Activated T-helper 1 cell treated with anti-CD3 and anti-CD28 coated beads, Interleukin-12 subunit alpha, Interleukin-12 subunit beta, Interleukin-2, Interleukin-4 antibody, amounts not matched to agents 30 ng/mL and 10 ng/mL and 1 ng/mL, durations not matched to agents 14 hours and 24 hours and 36 hours (primary cell): ENCODE measurements at regions not wholly inside any gene's neighbourhood (a gene's known extent, or its start where the extent isn't known, plus 50 kb on each side); places are given as distances from the start of the nearest gene placed in this dataset.

Source experiments
- DNase-seq: peaks from one replicate; pipeline ENCODE4 v3.0.0; 2021; ENCODE audit warnings: low spot score
- H3K27ac Mint-ChIP-seq: one replicate; pipeline ENCODE4 v1.8.0; 2021; ENCODE audit warnings: mild to moderate bottlenecking, mixed read lengths
- H3K27me3 Mint-ChIP-seq: one replicate; pipeline ENCODE4 v1.8.0; 2022; ENCODE audit warnings: mild to moderate bottlenecking, moderate library complexity, mixed read lengths; ENCODE audit not compliant: insufficient read depth
- H3K36me3 Mint-ChIP-seq: one replicate; pipeline ENCODE4 v1.8.0; 2021; ENCODE audit warnings: low read depth, mixed read lengths
- H3K4me1 Mint-ChIP-seq: one replicate; pipeline ENCODE4 v1.8.0; 2021; ENCODE audit warnings: low read depth, mixed read lengths
- H3K4me3 Mint-ChIP-seq: one replicate; pipeline ENCODE4 v1.8.0; 2021; ENCODE audit warnings: mild to moderate bottlenecking, moderate library complexity, mixed read lengths
- H3K9me3 Mint-ChIP-seq: one replicate; pipeline ENCODE4 v1.8.0; 2021; ENCODE audit warnings: mixed read lengths
- intact Hi-C: fragments of 100-400 bp; cut with micrococcal nuclease; formaldehyde crosslinking; loops from one replicate; pipeline ENCODE4 v1.15.1; 2024

- intact Hi-C loops = no loop called here
- Mint-ChIP-seq H3K36me3 (no peaks in the 10 kb centered on the region), H3K27ac (no peak overlapping the region), H3K4me3 (no peak overlapping the region), H3K9me3 (no peaks in the 10 kb centered on the region), H3K27me3 (peaks cover 5% of the 10 kb centered on the region), H3K4me1 (no peaks in the 10 kb centered on the region)
- DNase-seq = no peak
These were observed 83.5 kb upstream of the ASAP2 start for GRCh38 chr2:9123069-9123468.

DNA sequence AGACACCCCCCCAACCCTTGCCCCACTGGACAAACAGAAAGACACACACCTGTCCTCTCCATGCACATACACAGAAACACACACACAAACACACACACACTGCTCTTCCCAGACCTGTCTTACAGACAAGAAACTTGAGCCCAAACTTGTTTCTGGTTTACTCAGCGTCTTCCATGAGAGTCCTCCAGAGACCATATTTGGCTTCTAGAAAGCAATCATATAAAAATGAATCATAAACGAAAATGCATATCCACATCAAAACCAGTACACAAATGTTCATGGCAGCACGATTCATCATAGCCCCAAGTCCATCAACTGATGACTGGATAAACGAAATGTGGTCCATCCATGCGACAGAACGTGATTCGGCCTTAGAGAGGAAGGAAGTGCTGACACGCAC, 84.2 kb upstream of the ASAP2 start:
- H3K36me3 Mint-ChIP-seq = no peaks in the 10 kb centered on the region
- H3K27ac Mint-ChIP-seq = no peak overlapping the region
- H3K4me3 Mint-ChIP-seq = no peak overlapping the region
- H3K4me1 Mint-ChIP-seq = no peaks in the 10 kb centered on the region
- DNase-seq = no peak
- intact Hi-C loops = no loop called here
- H3K9me3 Mint-ChIP-seq = no peaks in the 10 kb centered on the region
- peaks cover 5% of the 10 kb centered on the region for H3K27me3 Mint-ChIP-seq

GRCh38 chr2:9118383-9118960, 88.1 kb upstream of the ASAP2 start:
- no peaks in the 10 kb centered on the region for H3K9me3 Mint-ChIP-seq
- no peak overlapping the region for H3K4me3 Mint-ChIP-seq
- no peak for DNase-seq
- H3K4me1 Mint-ChIP-seq = no peaks in the 10 kb centered on the region
- H3K27ac Mint-ChIP-seq = no peak overlapping the region
- peaks cover 2% of the 10 kb centered on the region for H3K27me3 Mint-ChIP-seq
- H3K36me3 Mint-ChIP-seq = no peaks in the 10 kb centered on the region
- intact Hi-C loops = no loop called here

DNA sequence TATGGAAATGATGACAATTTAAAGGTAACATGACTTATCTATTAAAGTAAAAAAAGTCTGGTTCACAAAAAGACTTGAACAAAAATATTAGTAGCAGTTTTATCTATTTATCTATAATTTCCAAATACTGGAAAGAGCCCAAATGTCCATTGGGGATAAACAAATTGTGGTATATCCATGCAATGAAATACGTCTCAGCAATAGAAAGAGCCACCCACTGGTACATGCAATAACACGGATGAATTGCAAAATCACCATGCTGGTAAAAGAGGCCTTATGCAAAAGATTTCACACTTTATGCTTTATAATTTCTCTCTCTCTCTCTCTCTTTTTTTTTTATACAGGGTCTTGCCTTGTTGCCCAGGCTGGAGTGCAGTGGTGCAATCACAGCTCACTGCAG, 91.4 kb upstream of the ASAP2 start:
- Mint-ChIP-seq H3K27ac (no peak overlapping the region), H3K4me3 (no peak overlapping the region), H3K4me1 (no peaks in the 10 kb centered on the region), H3K36me3 (no peaks in the 10 kb centered on the region), H3K9me3 (no peaks in the 10 kb centered on the region), H3K27me3 (peaks cover 2% of the 10 kb centered on the region)
- no peak for DNase-seq
- intact Hi-C loops = no loop called here

DNA sequence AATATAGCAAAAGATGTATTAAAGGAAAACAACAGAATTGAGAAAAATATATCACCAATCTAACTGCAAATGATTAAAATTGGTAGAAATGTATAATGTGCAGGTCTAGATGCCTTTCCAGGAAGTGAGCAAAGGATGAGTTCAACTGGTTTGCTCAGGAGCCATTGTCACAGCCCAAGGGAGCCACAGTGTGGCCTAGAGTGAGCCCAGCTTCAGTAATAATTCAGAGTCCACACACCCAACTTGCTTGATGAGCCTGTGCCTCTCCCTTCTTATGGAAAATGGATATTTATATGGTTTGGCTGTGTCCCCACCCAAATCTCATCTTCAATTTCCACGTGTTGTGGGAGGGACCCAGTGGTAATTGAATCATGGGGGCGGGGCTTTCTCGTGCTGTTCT, 92.2 kb upstream of the ASAP2 start:
- H3K4me3 Mint-ChIP-seq = no peak overlapping the region
- H3K27ac Mint-ChIP-seq = no peak overlapping the region
- no peaks in the 10 kb centered on the region for H3K9me3 Mint-ChIP-seq
- no peaks in the 10 kb centered on the region for H3K36me3 Mint-ChIP-seq
- peaks cover 2% of the 10 kb centered on the region for H3K27me3 Mint-ChIP-seq
- intact Hi-C loops = no loop called here
- no peaks in the 10 kb centered on the region for H3K4me1 Mint-ChIP-seq
- no peak for DNase-seq

GRCh38 chr2:9113916-9114315, 92.7 kb upstream of the ASAP2 start:
- H3K36me3 Mint-ChIP-seq = no peaks in the 10 kb centered on the region
- peaks cover 2% of the 10 kb centered on the region for H3K27me3 Mint-ChIP-seq
- intact Hi-C loops = no loop called here
- no peaks in the 10 kb centered on the region for H3K4me1 Mint-ChIP-seq
- H3K4me3 Mint-ChIP-seq = no peak overlapping the region
- H3K27ac Mint-ChIP-seq = no peak overlapping the region
- DNase-seq = no peak
- H3K9me3 Mint-ChIP-seq = no peaks in the 10 kb centered on the region

DNA sequence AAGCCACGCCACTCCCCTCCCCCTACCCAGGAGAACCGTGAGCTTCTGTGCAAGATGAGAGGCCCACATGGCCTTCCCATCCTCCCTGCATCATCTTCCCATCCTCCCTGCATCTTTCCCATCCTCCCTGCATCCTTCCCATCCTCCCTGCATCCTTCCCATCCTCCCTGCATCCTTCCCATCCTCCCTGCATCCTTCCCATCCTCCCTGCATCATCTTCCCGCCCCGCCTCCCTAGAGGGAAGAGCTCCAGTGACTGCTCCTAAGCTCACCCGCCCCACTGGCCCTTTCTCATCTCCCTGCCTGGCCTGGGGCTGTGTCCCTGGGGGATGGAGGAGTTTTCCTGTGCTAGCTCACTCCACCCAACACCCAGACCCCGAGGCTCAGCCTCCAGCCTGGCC, 93.3 kb upstream of the ASAP2 start:
- H3K9me3 Mint-ChIP-seq = no peaks in the 10 kb centered on the region

GRCh38 chr2:9112079-9112721, 94.4 kb upstream of the ASAP2 start:
- Mint-ChIP-seq H3K9me3 (no peaks in the 10 kb centered on the region), H3K27me3 (peaks cover 2% of the 10 kb centered on the region), H3K4me3 (no peak overlapping the region), H3K27ac (no peak overlapping the region), H3K36me3 (no peaks in the 10 kb centered on the region), H3K4me1 (no peaks in the 10 kb centered on the region)
- intact Hi-C loops = no loop called here
- DNase-seq = no peak

More for the DNA sequence above, 93.3 kb upstream of the ASAP2 start:
- H3K27ac Mint-ChIP-seq = no peak overlapping the region
- DNase-seq = no peak
- no peak overlapping the region for H3K4me3 Mint-ChIP-seq
- H3K36me3 Mint-ChIP-seq = no peaks in the 10 kb centered on the region
- intact Hi-C loops = no loop called here
- H3K4me1 Mint-ChIP-seq = no peaks in the 10 kb centered on the region
- H3K27me3 Mint-ChIP-seq = peaks cover 2% of the 10 kb centered on the region

- H3K9me3 Mint-ChIP-seq = no peaks in the 10 kb centered on the region
- peaks cover 2% of the 10 kb centered on the region for H3K27me3 Mint-ChIP-seq
- no peak overlapping the region for H3K4me3 Mint-ChIP-seq
- H3K27ac Mint-ChIP-seq = no peak overlapping the region
- DNase-seq = no peak
- intact Hi-C loops = no loop called here
- no peaks in the 10 kb centered on the region for H3K4me1 Mint-ChIP-seq
- H3K36me3 Mint-ChIP-seq = no peaks in the 10 kb centered on the region
These were observed 95.6 kb upstream of the ASAP2 start for GRCh38 chr2:9110893-9111569.

DNA sequence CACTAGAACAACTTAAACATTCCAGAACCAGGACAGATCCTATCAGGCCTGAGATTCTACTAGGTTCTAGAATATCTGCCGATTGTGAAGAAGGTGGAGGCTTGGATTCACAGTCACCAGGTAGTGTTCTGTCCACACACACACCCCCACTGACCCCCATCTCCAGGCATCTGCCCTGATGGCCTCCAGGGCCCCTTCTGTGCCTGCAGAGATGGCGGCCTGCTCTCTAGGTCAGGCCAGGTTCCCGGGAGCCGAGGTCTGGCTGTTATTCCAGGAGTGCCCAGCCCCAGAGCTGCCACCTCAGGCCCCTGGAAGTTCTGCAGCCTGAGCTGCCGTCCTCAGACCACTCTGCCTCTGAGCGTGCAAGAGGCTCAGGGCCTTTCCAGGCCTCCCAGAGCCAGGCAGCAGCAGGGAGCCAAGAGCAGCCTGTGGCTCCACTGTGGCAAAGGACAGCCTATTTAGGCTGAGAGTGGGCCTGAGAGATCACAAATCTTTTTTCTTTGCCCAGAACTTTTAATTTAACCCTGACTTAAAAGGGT, 96.2 kb upstream of the ASAP2 start:
- Mint-ChIP-seq H3K4me1 (no peaks in the 10 kb centered on the region), H3K4me3 (no peak overlapping the region), H3K27me3 (peaks cover 4% of the 10 kb centered on the region), H3K36me3 (no peaks in the 10 kb centered on the region), H3K27ac (no peak overlapping the region), H3K9me3 (no peaks in the 10 kb centered on the region)
- DNase-seq = no peak
- intact Hi-C loops = no loop called here

DNA sequence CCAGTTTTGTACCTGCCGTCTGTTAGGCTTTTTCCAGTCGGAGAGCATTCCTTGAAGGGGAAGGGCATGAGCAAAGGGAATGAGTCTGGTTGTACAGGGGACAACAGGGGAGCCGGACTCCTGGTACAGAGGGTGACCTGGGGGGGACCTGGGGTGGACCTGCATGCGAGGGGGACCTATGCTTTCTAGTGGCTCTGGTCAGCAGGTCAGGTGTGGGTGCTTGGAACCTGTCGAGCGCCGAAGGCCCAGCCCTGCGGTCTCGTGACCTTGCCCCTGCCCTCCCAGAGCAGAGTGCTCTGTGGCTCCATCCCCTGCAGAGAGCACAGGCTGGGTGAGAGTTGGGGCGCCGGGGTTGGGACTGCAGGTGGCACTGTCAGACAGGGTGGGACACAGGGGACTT, 96.7 kb upstream of the ASAP2 start:
- Mint-ChIP-seq H3K36me3 (no peaks in the 10 kb centered on the region), H3K4me3 (no peak overlapping the region), H3K4me1 (no peaks in the 10 kb centered on the region), H3K27me3 (peaks cover 4% of the 10 kb centered on the region), H3K9me3 (no peaks in the 10 kb centered on the region), H3K27ac (no peak overlapping the region)
- DNase-seq = no peak
- intact Hi-C loops = no loop called here

DNA sequence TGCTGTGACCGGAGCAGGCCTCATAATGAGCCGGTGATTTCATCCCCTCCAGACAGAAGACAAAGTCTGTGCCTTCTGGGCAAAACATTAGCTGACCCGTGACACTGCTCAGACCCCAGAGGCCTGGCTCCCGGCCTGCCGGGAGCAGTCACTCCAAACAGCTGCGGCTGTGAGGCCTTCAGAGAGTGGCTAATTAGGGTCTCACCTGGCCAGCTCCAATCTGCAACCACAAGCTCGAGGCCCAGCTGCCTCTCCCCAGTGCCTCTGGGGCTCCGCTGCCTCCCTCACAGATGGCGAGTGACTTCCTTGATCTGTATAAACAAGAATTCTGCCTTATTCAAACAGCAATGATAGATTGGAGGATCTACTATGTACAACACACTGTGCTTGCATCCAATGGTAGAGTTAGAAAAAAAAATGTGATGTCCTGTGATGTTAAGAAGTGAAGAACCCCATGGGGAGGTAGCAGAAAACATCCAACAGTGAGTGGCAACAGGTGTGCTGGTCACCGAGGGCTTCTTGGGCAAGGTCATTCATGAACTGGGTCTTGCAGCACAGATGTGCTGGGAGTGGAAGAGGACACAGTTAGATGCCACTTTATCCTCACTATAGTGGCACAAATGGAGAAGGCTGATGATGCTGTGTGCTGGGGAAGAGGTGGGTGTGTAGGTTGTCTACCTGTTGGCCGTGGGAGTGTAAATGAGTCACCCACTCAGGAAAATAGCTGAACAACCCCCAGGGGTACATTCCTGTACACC, 98.2 kb upstream of the ASAP2 start:
- intact Hi-C loops = no loop called here
- no peak overlapping the region for H3K27ac Mint-ChIP-seq

More for the DNA sequence above, 98.2 kb upstream of the ASAP2 start:
- Mint-ChIP-seq H3K4me3 (no peak overlapping the region), H3K4me1 (no peaks in the 10 kb centered on the region), H3K27me3 (peaks cover 4% of the 10 kb centered on the region), H3K36me3 (no peaks in the 10 kb centered on the region), H3K9me3 (no peaks in the 10 kb centered on the region)
- DNase-seq = no peak
